ENCODE measurements at regions not wholly inside any gene's neighbourhood (a gene's known extent, or its start where the extent isn't known, plus 50 kb on each side); places are given as distances from the start of the nearest gene placed in this dataset.

GRCh38 chr1:29984862-29985605 lies 738.4 kb downstream of the MATN1 start:
- TF ChIP-seq, protein P1, sequence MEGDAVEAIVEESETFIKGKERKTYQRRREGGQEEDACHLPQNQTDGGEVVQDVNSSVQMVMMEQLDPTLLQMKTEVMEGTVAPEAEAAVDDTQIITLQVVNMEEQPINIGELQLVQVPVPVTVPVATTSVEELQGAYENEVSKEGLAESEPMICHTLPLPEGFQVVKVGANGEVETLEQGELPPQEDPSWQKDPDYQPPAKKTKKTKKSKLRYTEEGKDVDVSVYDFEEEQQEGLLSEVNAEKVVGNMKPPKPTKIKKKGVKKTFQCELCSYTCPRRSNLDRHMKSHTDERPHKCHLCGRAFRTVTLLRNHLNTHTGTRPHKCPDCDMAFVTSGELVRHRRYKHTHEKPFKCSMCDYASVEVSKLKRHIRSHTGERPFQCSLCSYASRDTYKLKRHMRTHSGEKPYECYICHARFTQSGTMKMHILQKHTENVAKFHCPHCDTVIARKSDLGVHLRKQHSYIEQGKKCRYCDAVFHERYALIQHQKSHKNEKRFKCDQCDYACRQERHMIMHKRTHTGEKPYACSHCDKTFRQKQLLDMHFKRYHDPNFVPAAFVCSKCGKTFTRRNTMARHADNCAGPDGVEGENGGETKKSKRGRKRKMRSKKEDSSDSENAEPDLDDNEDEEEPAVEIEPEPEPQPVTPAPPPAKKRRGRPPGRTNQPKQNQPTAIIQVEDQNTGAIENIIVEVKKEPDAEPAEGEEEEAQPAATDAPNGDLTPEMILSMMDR (IDR thresholded peaks at IDR 0.05): no peak
- TF ChIP-seq POLR2AphosphoS5 (IDR thresholded peaks at IDR 0.05) (no peak), POLR2A (IDR thresholded peaks at IDR 0.05; ENCODE audit: low read depth) (no peak)

All from esophagus muscularis mucosa (tissue), 3 donors.